SK-N-MC (cell line): ENCODE measurements at regions not wholly inside any gene's neighbourhood (a gene's known extent, or its start where the extent isn't known, plus 50 kb on each side); places are given as distances from the start of the nearest gene placed in this dataset.

Source experiments
- DNase-seq: peaks from one replicate; pipeline ENCODE4 v3.0.0-alpha.2; 2011; ENCODE audit warnings: low read depth, low spot score
- H3K27ac ChIP-seq: fragments of 200-600 bp; sonication (generic); 2 replicates; pipeline ENCODE4 v1.5.1; 2016; ENCODE audit warnings: mixed run types
- H3K36me3 ChIP-seq: fragments of 200-600 bp; sonication (generic); 2 replicates; pipeline ENCODE4 v1.6.1; 2017; ENCODE audit warnings: antibody characterized with exemption, low read length, mixed read lengths; ENCODE audit not compliant: insufficient read depth
- H3K4me3 ChIP-seq: fragments of 200-600 bp; sonication (generic); 2 replicates; pipeline ENCODE4 v1.5.1; 2016
- H3K9ac ChIP-seq: fragments of 200-600 bp; sonication (generic); 2 replicates; pipeline ENCODE4 v1.8.0; 2017; ENCODE audit warnings: mixed run types, mixed read lengths; ENCODE audit not compliant: insufficient read length
- H3K9me3 ChIP-seq: fragments of 200-600 bp; sonication (generic); 2 replicates; pipeline ENCODE4 v1.6.1; 2017; ENCODE audit warnings: low read depth, mild to moderate bottlenecking, antibody characterized with exemption, low read length, moderate library complexity, mixed read lengths
- EZH2 ChIP-seq: fragments of 200-600 bp; sonication (generic); IDR thresholded peaks from one replicate; pipeline ENCODE4 v1.6.1; 2017; ENCODE audit warnings: antibody characterized with exemption
- FOXP2 ChIP-seq: optimal IDR thresholded peaks from 2 replicates; pipeline ENCODE3; 2011; ENCODE audit warnings: mild to moderate bottlenecking, moderate library complexity; ENCODE audit not compliant: insufficient read depth; ENCODE audit errors: extremely low read length, control extremely low read depth
- POLR2AphosphoS5 ChIP-seq: IDR thresholded peaks from 2 replicates; pipeline ENCODE4 v1.6.1; 2012; ENCODE audit warnings: mild to moderate bottlenecking, low read depth, low read length, borderline replicate concordance

- Histone ChIP-seq H3K4me3 (no peak overlapping the region), H3K9ac (no peak overlapping the region), H3K9me3 (no peaks in the 10 kb centered on the region), H3K36me3 (no peaks in the 10 kb centered on the region), H3K27ac (no peak overlapping the region)
- TF ChIP-seq POLR2AphosphoS5 (no peak), FOXP2 (no peak), EZH2 (no peak)
- no peak for DNase-seq
These were observed 84.7 kb downstream of the LHX9 start for GRCh38 chr1:198001776-198002408.

- DNase-seq: no peak
- Histone ChIP-seq H3K9me3 (no peaks in the 10 kb centered on the region), H3K9ac (no peak overlapping the region), H3K36me3 (no peaks in the 10 kb centered on the region), H3K27ac (no peak overlapping the region), H3K4me3 (no peak overlapping the region)
- TF ChIP-seq POLR2AphosphoS5: no peak
- TF ChIP-seq FOXP2: no peak
- no peak for TF ChIP-seq EZH2
These were observed 86.3 kb downstream of the LHX9 start for GRCh38 chr1:198003468-198003867.

- TF ChIP-seq FOXP2 (no peak), POLR2AphosphoS5 (no peak), EZH2 (no peak)
- H3K36me3 ChIP-seq: no peaks in the 10 kb centered on the region
- no peak overlapping the region for H3K27ac ChIP-seq
- no peak overlapping the region for H3K9ac ChIP-seq
- H3K9me3 ChIP-seq: no peaks in the 10 kb centered on the region
- H3K4me3 ChIP-seq: no peak overlapping the region
- DNase-seq: no peak
These were observed 89.8 kb downstream of the LHX9 start for GRCh38 chr1:198007011-198007410.

- no peaks in the 10 kb centered on the region for H3K9me3 ChIP-seq
- no peaks in the 10 kb centered on the region for H3K36me3 ChIP-seq
- no peak for DNase-seq
- no peak overlapping the region for H3K27ac ChIP-seq
- no peak overlapping the region for H3K9ac ChIP-seq
- H3K4me3 ChIP-seq: no peak overlapping the region
- no peak for TF ChIP-seq FOXP2
- no peak for TF ChIP-seq POLR2AphosphoS5
- TF ChIP-seq EZH2: no peak
These were observed 90.8 kb downstream of the LHX9 start for GRCh38 chr1:198007687-198008607.

GRCh38 chr1:198014355-198014754 is 97.2 kb downstream of the LHX9 start:
- no peak overlapping the region for H3K27ac ChIP-seq
- no peak for TF ChIP-seq EZH2
- no peaks in the 10 kb centered on the region for H3K9me3 ChIP-seq

GRCh38 chr1:198015309-198015708 is 98.1 kb downstream of the LHX9 start:
- no peak for TF ChIP-seq EZH2
- TF ChIP-seq FOXP2: no peak
- TF ChIP-seq POLR2AphosphoS5: no peak
- no peaks in the 10 kb centered on the region for H3K9me3 ChIP-seq
- DNase-seq: no peak
- H3K4me3 ChIP-seq: no peak overlapping the region
- H3K9ac ChIP-seq: no peak overlapping the region
- H3K36me3 ChIP-seq: no peaks in the 10 kb centered on the region
- no peak overlapping the region for H3K27ac ChIP-seq

More at GRCh38 chr1:198014355-198014754, 97.2 kb downstream of the LHX9 start:
- no peak overlapping the region for H3K4me3 ChIP-seq
- H3K9ac ChIP-seq: no peak overlapping the region
- no peak for DNase-seq
- H3K36me3 ChIP-seq: no peaks in the 10 kb centered on the region

- H3K36me3 ChIP-seq: no peaks in the 10 kb centered on the region
- DNase-seq: no peak
- H3K9ac ChIP-seq: no peak overlapping the region
- H3K27ac ChIP-seq: no peak overlapping the region
- TF ChIP-seq FOXP2: no peak
- no peak for TF ChIP-seq POLR2AphosphoS5
- TF ChIP-seq EZH2: no peak
- H3K4me3 ChIP-seq: no peak overlapping the region
- H3K9me3 ChIP-seq: no peaks in the 10 kb centered on the region
These were observed 101.4 kb downstream of the LHX9 start for GRCh38 chr1:198018529-198018928.

GRCh38 chr1:198019126-198019525 is 102.0 kb downstream of the LHX9 start:
- no peak for TF ChIP-seq FOXP2
- no peak for TF ChIP-seq POLR2AphosphoS5
- no peak for TF ChIP-seq EZH2
- DNase-seq: no peak

GRCh38 chr1:198024336-198024735 is 107.2 kb downstream of the LHX9 start:
- TF ChIP-seq POLR2AphosphoS5 (no peak), EZH2 (no peak), FOXP2 (no peak)

More at GRCh38 chr1:198019126-198019525, 102.0 kb downstream of the LHX9 start:
- Histone ChIP-seq H3K27ac (no peak overlapping the region), H3K9me3 (no peaks in the 10 kb centered on the region), H3K4me3 (no peak overlapping the region), H3K36me3 (no peaks in the 10 kb centered on the region), H3K9ac (no peak overlapping the region)

More at GRCh38 chr1:198024336-198024735, 107.2 kb downstream of the LHX9 start:
- Histone ChIP-seq H3K9me3 (no peaks in the 10 kb centered on the region), H3K4me3 (no peak overlapping the region), H3K27ac (no peak overlapping the region), H3K9ac (no peak overlapping the region), H3K36me3 (no peaks in the 10 kb centered on the region)
- no peak for DNase-seq
